Esophagus muscularis mucosa (tissue), 4 donors: ENCODE measurements at regions not wholly inside any gene's neighbourhood (a gene's known extent, or its start where the extent isn't known, plus 50 kb on each side); places are given as distances from the start of the nearest gene placed in this dataset.

Source experiments
- DNase-seq: peaks from one replicate; pipeline ENCODE4 v3.0.0-alpha.2; 2017; ENCODE audit errors: extremely low spot score
- H3K27ac ChIP-seq, 4 donors: fragments of 200-600 bp; sonication (generic); replicated peaks in 1 of 4; 1 replicate in 3 of 4; 2 replicates in 1 of 4; pipeline ENCODE4 v1.5.1; 2016 to 2019; ENCODE audit warnings: mild to moderate bottlenecking in 1 of 4
- H3K27me3 ChIP-seq, 4 donors: fragments of 200-600 bp; sonication (generic); one replicate each; pipeline versions ENCODE4 v1.5.1 to v1.6.0; 2016 to 2019
- H3K36me3 ChIP-seq, 4 donors: fragments of 200-600 bp; sonication (generic); one replicate each; pipeline ENCODE4 v1.5.1; 2016 to 2019
- H3K4me1 ChIP-seq, 4 donors: fragments of 200-600 bp; sonication (generic); one replicate each; pipeline ENCODE4 v1.5.1; 2016 to 2019
- H3K4me3 ChIP-seq, 4 donors: fragments of 200-600 bp; sonication (generic); 1 replicate in 2 of 4; 2 replicates in 2 of 4; pipeline ENCODE4 v1.5.1; 2016 to 2019; ENCODE audit warnings: mild to moderate bottlenecking in 4 of 4, moderate library complexity in 1 of 4
- H3K9me3 ChIP-seq, 4 donors: fragments of 200-600 bp; sonication (generic); 1 replicate in 3 of 4; 2 replicates in 1 of 4; pipeline ENCODE4 v1.5.1; 2016 to 2019
- CTCF ChIP-seq, 3 experiments: fragments of 200-600 bp in 2 of 3; fragments of 450-650 bp in 1 of 3; sonication (generic) in 2 of 3; IDR thresholded peaks; one replicate each; pipeline ENCODE4 v1.5.1; 2017 to 2019; ENCODE audit warnings: antibody characterized with exemption in 3 of 3, mild to moderate bottlenecking in 2 of 3, moderate library complexity in 1 of 3
- EP300 ChIP-seq: sonication (generic); formaldehyde crosslinking; IDR thresholded peaks from one replicate; pipeline ENCODE4 v1.6.1; 2017; ENCODE audit warnings: antibody characterized with exemption
- POLR2A ChIP-seq: fragments of 450-650 bp; IDR thresholded peaks from one replicate; pipeline ENCODE4 v1.6.1; 2017; ENCODE audit warnings: antibody characterized with exemption, moderate library complexity, mild to moderate bottlenecking, low read depth
- POLR2AphosphoS5 ChIP-seq, 2 donors: sonication (generic); formaldehyde crosslinking; IDR thresholded peaks; one replicate each; pipeline ENCODE4 v1.6.1; 2017; ENCODE audit warnings: antibody characterized with exemption in 2 of 2
- WGBS: methylation state at CpG from one replicate; pipeline ENCODE4 v1.1.5; 2018; 5-methylcytosine and 5-hydroxymethylcytosine counted together
- intact Hi-C: fragments of 100-400 bp; cut with DNase I; formaldehyde crosslinking; loops from one replicate; pipeline ENCODE4 v1.15.1; 2023

- Histone ChIP-seq H3K4me1 (peaks cover 0 to 9% (median 6%) of the 10 kb centered on the region in 4 donors), H3K27me3 (no peaks in the 10 kb centered on the region), H3K4me3 (no peak overlapping the region), H3K36me3 (no peaks in the 10 kb centered on the region), H3K9me3 (no peaks in the 10 kb centered on the region), H3K27ac (no peak overlapping the region)
- WGBS: 56% methylated on average over 2 of the region's 2 CpGs
- intact Hi-C loops: no loop called here
- TF ChIP-seq POLR2AphosphoS5 (IDR thresholded peaks at IDR 0.05) (no peak), POLR2A (no peak), EP300 (no peak), CTCF (IDR thresholded peaks at IDR 0.05) (no peak)
- DNase-seq: no peak
These were observed 214.7 kb downstream of the ZNF674 start for GRCh38 chrX:46330513-46330912.

- H3K27ac ChIP-seq: no peak overlapping the region
- H3K4me3 ChIP-seq: no peak overlapping the region
- H3K27me3 ChIP-seq: no peaks in the 10 kb centered on the region
- peaks cover 0 to 15% (median 11%) of the 10 kb centered on the region in 4 donors for H3K4me1 ChIP-seq
- H3K36me3 ChIP-seq: no peaks in the 10 kb centered on the region
- no peak for DNase-seq
- no peaks in the 10 kb centered on the region for H3K9me3 ChIP-seq
- intact Hi-C loops: no loop called here
- 85% methylated on average over 1 of the region's 1 CpG for WGBS
- no peak for TF ChIP-seq POLR2A
- TF ChIP-seq EP300: no peak
- TF ChIP-seq CTCF (IDR thresholded peaks at IDR 0.05): no peak
- TF ChIP-seq POLR2AphosphoS5 (IDR thresholded peaks at IDR 0.05): no peak
These were observed 217.1 kb downstream of the ZNF674 start for GRCh38 chrX:46328133-46328532.

- no peaks in the 10 kb centered on the region for H3K36me3 ChIP-seq
- H3K4me3 ChIP-seq: no peak overlapping the region
- H3K27me3 ChIP-seq: no peaks in the 10 kb centered on the region
- WGBS: 45% methylated on average over 7 of the region's 7 CpGs
- no peaks in the 10 kb centered on the region for H3K9me3 ChIP-seq
- H3K4me1 ChIP-seq: peaks cover 0 to 15% (median 11%) of the 10 kb centered on the region in 4 donors
- no peak for DNase-seq
- intact Hi-C loops: no loop called here
- H3K27ac ChIP-seq: no peak overlapping the region
- TF ChIP-seq EP300 (no peak), CTCF (IDR thresholded peaks at IDR 0.05) (no peak), POLR2A (no peak), POLR2AphosphoS5 (IDR thresholded peaks at IDR 0.05) (no peak)
These were observed 217.6 kb downstream of the ZNF674 start for GRCh38 chrX:46327566-46328115.

GRCh38 chrX:46326161-46326560 is 219.1 kb downstream of the ZNF674 start:
- no peaks in the 10 kb centered on the region for H3K9me3 ChIP-seq
- no peaks in the 10 kb centered on the region for H3K36me3 ChIP-seq
- TF ChIP-seq EP300: no peak
- no peak for TF ChIP-seq CTCF (IDR thresholded peaks at IDR 0.05)
- TF ChIP-seq POLR2A: no peak
- TF ChIP-seq POLR2AphosphoS5 (IDR thresholded peaks at IDR 0.05): no peak
- H3K27me3 ChIP-seq: no peaks in the 10 kb centered on the region
- H3K4me3 ChIP-seq: no peak overlapping the region
- no peak for DNase-seq
- intact Hi-C loops: no loop called here
- WGBS: 60% methylated on average over 3 of the region's 3 CpGs
- peaks cover 0 to 15% (median 11%) of the 10 kb centered on the region in 4 donors for H3K4me1 ChIP-seq
- no peak overlapping the region for H3K27ac ChIP-seq

- H3K27me3 ChIP-seq: no peaks in the 10 kb centered on the region
- no peaks in the 10 kb centered on the region for H3K36me3 ChIP-seq
- TF ChIP-seq CTCF (IDR thresholded peaks at IDR 0.05) (no peak), POLR2AphosphoS5 (IDR thresholded peaks at IDR 0.05) (no peak), EP300 (no peak), POLR2A (no peak)
- H3K4me1 ChIP-seq: peaks cover 0 to 15% (median 11%) of the 10 kb centered on the region in 4 donors
- no peak overlapping the region for H3K27ac ChIP-seq
- no peak for DNase-seq
- intact Hi-C loops: no loop called here
- no peaks in the 10 kb centered on the region for H3K9me3 ChIP-seq
- 33% methylated on average over 5 of the region's 5 CpGs for WGBS
- H3K4me3 ChIP-seq: no peak overlapping the region
These were observed 219.8 kb downstream of the ZNF674 start for GRCh38 chrX:46325312-46325877.
